NCI-H345 (cell line): ENCODE measurements at regions not wholly inside any gene's neighbourhood (a gene's known extent, or its start where the extent isn't known, plus 50 kb on each side); places are given as distances from the start of the nearest gene placed in this dataset.
"Not testable (repeated sequence)": the region's sequence is repeated elsewhere in the genome, so short reads cannot be mapped to it uniquely, and the experiment has no call there.

Experiments
- DNase-seq: peaks from one replicate; lab custom pipeline; 2025; lab: John Stamatoyannopoulos, UW

DNA sequence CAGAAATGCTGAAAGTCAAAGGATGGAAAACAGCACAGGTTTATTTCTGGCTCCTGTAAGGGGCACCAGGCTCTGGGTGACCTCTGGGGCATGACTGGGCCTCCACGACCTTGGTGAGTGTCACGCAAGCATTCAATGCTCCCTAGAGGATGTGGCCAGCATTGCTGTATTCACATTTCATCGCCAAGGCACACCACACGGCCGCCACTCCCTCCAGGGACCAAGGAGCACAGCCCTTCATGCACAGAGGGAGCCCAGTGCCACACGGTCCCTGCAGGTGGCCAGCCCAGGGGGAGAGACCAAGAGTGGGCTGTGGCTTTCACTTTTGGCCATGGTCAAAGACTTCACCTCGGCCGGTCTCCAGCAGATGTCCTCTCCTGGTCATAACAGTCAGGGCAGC is 137.4 kb upstream of the TNRC6C start:
- peak; percentile 10 for DNase-seq

DNA sequence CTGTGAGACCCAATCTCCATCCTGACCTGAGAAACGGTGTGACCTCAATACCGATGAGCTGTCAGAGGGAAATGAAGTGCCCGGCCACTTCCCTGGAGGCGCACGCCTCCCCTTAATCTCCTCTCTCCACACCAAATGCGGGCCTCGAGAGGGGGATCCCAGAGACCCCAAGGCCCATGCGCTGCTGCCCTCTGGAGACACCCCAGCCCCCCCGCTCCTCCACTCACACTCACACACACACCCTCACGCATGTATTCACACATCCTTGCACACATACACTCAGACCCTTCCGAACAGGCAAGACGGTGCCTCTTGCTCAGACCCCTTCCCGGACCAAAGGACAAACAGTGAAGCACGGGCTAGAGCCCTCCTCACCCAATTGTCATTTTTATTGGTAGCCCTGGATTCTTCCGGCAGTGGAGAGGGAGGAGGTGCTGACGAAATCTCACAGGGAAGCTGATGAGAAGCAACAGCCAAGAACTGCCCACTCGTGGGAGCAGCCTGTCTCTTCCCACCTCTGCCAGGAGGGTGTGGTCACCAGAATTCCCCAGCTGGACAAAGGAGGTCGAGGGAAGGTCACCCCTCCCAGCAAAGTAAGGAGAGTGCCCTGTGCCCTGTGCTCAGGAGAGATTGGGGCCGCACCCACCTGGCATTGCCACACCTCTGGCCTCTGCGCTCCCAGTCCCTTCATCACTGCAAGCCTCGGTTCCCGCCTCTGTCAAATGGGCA is 136.0 kb upstream of the TNRC6C start:
- DNase-seq: no peak

DNA sequence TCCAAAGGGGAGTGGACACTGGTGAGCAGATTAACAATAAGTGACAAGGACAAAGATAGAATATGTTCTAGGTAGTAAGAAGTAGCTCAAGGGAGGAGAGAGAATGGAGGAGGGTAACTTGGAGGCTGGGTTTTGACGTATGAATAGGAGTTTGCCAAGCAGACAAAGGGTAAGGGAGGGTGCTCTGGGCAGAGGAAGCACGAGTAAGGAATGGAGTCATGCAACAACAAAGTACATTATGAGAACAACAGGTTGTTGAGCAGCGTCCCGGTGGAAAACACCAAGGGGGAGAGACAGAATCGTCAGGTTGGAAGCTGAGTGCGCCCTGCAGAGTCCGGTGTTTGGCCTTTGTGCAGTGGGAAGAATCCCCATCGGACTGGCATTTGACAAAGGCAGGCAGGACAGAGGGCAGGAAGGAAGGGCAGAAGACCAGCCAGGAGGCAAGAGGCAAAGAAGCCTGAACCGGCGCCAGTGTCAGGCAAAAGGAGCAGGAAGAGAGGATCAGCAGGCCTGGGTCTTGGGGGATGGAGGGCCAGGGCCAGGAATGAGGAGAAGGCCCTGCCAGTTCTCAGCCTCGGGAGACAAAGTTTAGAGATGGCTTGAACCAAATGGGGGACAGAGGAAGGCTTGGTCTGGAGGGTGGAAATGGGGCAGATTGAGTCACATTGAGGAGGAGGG is 134.3 kb upstream of the TNRC6C start:
- no peak for DNase-seq

DNA sequence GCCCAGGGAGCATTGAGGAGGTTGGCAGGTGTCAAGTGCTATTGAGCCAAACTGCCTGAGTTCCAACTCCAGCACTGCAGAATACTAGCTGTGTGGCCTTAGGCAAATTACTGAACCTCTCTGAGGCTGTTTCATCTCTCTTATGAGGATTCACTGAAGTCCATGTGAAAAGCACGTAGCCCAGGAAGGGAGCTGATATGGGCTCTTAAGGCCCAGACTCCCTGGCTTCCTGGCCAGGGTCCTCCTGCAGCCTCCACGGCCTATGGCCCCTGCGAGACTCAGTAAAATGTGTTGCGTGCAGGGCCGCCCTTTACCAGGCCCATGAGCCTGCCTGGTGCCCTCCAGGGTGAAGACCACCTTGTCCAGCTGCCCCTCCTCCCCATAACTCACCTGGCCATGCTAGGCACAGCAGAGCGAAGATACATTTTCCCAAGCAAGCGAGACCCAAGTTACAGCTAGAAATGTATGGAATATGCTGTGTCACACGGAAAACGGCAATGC is 133.7 kb upstream of the TNRC6C start:
- no peak for DNase-seq

DNA sequence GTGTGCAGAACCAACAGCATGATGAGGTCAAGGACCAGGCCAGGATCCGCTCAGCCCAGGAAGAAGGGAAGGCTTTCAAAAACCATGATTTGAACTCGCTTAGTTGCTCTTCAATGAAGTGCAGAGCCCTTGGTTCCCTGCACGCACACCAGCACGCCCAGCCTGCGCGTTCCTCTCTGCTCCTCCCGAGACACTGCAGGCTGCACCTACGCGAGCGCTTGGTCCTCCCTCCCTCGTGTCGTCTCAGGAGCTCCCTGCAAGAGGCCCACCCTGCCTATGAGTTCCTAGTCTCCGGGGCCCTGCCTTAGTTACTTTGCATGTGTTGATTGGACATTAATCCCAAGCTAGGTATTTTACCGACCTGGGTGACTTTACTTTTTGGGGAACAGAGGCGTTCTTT is 132.9 kb upstream of the TNRC6C start:
- DNase-seq: no peak

DNA sequence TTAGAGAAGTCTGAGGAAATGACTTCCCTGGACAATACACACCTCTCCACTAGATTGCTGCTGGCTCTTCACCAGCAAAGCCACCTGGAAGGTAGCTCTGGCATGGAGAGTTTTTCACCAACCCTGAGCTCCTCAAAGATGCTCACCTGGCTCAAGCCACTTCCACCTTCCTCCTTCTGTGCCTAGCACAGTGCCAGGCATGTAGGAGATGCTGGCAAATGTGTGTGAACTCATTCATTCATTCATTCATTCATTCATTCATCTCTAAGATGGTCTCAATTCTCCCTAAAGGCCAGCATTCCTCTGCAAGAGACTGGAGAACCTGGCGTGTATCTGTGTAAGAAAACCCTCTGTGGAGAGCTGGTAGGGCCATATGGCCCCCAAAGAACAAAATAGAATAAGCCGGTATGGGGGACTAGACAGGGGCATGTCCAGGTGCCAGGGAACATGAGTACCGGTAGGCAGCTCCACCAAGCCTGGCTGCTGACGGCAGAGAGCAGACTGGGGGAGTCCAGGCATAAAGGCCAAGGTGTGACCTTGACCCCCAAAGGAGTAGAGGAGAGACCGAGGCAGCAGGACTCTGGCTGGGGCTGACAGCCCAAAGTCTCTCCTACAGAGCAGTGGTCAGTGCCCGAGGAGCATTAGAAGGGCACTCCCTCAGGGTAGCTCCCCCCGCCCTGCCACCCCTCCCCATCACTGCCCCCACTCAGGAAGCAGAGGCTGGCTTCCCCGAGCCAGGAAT is 132.2 kb upstream of the TNRC6C start:
- no peak for DNase-seq

DNA sequence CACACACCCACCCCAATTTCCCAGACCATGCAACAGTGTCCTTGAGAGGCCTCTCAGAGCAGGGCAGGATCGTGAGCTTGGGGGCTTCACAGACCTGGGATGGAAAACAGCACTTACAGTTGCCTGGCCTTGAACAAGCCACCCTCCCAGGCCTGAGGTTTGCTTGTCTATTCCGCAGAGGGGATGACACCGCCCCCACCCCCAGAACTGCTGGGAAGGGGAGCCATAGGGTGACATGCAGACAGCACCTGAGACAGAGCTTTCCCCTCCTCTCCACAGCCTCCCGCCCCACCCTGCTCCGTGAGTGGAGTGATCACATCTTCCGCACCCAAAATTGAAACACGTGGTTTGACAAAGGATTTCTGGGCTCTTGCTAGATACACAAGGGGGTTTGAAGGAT is 131.5 kb upstream of the TNRC6C start:
- DNase-seq: no peak

DNA sequence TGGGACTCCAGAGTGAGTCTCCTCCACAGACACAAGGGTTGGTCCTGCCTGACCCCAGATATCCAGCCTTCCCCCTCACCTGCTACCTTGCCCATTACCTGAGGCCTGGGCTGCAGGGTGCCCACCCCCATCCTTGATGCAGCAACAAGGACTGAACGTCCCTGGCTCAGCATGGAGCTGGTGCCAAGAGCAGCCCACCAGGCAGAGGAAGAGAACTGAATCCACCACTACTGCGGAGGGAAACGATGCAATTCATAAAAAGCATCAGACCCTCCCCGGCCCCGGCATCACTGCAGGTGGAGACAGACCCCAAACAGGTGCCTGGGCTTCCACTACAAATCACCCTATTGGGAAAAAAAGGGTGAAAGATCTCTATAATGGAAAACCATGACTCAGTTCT is 131.0 kb upstream of the TNRC6C start:
- DNase-seq: no peak

DNA sequence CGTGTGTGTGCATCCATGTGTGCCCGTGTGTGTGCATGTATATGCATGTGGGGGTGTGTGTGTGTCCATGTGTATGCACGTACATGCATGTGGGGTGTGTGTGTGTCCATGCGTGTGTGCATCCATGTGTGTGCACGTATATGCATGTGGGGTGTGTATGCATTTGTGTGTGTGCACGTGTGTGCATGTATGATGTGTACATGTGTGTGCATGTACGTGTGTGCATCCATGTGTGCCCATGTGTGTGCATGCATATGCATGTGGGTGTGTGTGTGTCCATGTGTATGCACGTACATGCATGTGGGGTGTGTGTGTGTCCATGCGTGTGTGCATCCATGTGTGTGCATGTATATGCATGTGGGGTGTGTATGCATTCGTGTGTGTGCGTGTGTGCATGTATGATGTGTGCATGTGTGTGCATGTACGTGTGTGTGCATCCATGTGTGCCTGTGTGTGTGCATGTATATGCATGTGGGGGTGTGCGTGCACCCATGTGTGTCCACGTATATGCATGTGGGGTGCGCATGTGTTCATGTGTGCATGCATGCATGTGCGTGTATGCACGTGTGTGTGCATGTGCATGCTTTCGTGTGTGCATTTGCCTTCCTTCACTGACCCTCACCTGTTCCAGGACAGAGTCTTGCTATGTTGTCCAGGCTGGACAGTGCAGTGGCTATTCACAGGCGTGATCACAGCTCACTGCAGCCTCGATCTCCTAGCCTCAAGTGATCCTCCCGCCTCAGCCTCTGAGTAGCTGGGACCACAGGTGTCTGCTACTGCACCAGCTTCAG is 129.6 kb upstream of the TNRC6C start:
- DNase-seq: no peak

DNA sequence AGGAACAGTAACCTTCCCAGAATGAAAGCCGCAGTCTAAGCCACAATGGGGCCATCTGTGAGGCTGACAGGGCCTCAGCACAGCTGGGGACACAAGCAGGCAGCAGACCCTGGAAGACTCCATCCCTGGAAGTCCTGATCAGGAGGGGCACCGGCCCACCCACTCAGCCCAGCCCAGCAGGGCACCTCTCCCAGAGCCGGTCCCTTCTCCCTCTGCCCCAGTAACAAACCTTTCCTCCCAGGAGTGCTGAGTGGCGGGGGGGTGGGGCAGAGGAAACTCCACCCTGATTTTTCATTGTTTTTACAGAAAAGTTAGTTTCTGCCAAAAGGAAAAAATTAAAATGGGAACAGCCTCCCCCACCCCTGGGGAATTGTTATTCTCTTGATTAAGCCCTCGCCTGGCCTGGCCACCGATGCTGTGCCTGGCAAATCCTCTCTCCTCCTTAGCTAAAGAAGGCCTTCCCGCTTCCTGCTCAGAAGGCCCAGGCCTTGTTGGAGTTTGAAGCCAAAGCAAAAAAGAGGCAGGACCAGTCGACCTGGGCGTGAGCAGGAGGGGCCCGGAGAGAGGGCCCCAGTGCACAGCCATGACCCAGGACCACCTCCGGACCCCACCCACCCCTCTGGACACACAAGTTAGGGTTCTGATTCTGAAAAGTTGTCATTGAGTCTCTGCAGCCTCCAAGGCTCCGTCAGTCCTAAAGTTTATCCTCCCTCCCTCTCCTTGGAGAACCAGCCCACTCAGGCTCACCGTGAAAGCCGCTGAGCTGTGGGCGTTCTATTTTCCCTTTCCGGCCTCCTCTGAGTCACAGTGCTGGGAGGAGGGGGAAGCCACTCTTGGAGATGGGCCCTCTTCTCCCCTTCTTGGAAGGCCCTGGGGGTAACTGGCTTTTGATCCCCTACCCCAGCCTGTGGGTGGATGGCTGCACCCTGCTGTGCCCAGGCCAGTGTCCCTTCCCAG is 128.4 kb upstream of the TNRC6C start:
- no peak for DNase-seq

DNA sequence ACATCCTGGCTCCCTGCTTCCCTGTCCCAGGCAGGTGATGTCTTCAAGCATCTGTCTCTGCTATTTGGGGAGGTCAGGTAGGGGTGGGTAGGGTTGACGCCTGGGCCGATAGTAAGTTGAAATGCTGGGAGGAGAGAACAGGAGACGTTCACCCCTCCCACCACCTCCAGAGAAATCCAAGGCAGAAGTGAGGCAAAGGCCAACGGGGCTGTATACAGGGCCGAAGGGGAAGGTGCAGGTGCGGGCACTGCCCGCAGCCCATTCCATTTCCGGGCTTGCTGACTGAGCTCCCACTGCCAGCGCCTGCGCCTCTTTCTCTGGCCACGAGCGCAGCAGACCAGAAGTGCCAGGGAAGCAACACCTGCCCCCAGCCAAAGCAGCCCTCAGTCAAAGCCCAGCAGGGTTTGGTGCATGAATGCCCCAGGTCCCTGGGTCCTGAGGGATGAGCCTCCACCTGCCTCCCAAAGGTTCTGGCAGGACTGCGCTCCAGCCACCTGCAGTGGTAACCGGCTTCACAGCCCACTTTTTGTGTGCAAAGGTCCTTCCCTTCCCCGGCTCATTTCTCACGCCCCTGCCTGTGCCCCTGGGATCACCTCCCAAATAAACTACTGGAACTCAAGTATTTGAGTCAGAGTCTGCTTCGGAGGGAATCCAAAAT is 127.6 kb upstream of the TNRC6C start:
- DNase-seq: no peak

DNA sequence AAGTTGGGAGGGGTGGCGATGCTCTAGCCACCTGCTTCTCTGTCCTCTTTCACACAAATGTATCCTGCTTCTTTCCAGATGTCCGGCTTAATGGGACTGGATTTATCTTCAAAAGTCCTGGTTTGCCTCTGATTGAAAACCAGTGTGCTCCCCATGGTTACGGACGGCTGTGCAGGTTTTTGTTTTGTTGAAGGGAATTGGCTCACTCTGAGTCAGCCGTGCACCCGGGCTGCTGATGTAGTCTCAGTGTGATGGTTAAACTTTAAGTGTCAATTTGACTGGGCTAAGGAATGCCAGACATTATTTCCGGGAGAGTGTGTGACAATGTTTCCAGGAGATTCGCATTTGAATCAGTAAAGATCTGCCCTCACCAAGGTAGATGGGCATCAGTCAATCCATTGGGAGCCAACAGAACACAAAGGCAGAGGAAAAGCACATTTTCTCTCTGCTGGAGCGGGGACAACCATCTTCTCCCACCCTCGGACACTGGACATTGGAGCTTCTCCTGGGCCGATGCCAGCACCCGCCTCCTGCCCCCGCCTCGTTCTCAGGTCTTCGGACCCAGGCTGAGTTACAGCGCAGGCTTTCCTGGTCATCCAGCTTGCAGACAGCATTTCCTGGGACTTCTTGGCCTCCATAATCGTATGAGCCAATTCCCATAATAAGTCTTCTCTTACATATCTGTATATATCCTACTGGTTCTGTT is 126.9 kb upstream of the TNRC6C start:
- DNase-seq: no peak

DNA sequence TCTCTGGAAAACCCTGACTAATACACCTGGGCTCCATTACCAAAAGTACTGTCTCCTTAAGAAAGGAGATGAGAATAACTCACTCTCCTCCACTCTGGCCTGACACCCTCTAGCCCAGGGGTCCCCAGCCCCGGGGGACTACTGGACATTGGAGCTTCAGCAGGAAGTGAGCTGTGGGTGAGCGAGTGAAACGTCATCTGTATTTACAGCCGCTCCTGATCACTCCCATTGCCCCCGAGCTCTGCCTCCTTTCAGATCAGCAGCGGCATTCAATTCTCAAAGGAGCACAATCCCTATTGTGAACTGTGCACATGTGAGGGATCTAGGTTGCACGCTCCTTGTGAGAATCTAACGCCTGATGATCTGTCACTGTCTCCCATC is 126.3 kb upstream of the TNRC6C start:
- no peak for DNase-seq

DNA sequence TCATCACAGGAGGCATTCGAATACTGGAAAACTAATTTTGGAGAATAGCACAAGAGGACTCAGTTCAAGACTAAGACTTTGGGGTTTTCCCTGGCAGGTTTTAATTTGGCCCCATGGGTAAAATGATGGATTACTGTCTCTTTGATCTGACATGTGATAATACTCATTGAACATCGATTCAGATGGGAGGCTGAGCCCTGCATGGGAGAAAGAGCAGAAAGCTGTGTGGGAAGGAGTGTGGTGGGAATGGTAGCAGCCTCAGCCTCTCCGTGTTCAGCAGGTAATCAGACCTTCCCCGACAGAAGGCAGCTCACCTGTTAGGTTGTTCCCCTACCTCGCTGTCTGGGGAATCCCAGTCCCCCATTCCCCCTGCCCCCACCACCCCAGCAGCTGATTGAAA is 124.7 kb upstream of the TNRC6C start:
- no peak for DNase-seq

DNA sequence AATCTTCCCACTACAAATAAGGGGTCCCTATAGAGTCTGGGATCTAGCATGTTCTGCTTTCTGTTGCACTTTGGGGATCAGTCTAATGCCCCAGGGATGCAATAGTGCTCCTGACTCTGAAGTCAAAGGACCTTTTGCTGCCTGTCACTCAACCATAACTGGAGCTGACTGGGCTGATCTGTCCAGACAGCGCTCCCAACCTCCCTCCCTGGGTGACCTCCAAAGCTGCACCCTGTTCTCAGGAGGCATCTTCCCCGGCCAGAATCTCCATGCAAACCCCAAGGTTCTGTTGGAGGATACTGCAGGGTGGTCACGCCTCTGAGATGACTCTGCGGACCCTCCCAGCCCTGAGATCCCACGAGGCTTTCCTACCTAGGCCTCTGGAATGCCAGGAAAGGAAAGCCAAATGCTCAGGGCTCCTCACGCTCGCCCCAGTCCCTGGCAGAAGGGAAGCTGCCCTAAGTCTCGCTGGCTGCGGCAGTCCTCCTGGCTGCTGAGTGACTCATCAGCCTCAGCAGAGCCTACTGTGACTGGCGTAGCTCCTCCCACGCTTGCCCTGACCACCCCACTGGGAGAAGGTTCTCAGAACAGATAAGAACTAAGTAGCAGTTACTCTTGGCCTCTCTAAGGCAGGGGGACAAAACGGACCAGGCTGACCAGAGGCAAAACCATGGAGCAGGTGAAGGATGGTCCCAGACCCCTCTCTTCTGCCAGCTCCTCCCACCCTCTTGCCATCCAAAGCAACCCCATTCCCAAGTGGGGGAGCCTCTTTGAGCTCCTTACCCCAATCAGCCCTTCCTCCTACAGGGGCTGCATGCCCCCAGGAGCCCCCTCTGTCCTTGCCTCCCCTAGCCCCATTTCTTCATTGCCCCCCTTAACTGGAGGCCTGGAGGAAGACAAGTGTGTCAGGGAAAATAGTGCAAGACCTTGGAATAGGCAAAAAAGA is 124.1 kb upstream of the TNRC6C start:
- DNase-seq: no peak

DNA sequence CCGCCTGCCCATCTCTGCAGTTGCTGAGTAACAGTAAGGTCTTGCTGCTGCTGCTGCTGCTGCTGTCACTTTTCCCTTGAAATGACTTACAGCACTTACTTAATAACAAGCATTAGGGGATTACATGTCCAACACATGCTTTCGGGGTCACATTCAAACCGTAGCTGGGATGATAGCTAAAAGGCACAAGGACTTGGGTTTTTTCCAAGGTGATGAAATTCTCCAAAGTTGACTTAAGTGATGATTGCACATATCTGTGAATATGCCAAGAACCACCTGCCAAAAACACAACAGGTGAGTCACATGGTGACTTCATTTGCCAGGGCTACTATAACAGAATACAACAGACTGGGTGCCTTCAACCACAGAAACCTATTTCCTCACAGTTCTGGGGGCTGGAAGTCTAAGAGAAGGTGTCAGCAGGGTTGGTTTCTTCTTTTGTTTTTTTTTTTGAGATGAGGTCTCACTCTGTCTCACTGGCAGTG is 121.9 kb upstream of the TNRC6C start:
- no peak for DNase-seq

DNA sequence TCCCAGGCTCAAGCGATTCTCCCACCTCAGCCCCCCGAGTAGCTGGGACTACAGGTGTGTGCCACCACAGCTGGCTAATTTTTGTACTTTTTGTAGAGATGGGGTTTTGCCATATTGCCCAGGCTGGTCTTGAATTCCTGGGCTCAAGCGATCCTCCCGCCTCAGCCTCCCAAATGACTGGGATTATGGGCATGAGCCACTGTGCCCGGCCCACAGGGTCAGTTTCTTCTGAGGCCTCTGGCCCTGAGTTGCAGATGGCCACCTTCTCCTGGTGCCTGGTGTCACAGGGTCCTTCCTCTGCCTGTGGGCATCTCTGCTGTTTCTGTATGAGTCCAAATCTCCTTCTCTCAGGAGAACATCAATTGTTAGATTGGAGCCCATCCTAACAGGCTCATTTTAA is 121.4 kb upstream of the TNRC6C start:
- not testable (repeated sequence) for DNase-seq

DNA sequence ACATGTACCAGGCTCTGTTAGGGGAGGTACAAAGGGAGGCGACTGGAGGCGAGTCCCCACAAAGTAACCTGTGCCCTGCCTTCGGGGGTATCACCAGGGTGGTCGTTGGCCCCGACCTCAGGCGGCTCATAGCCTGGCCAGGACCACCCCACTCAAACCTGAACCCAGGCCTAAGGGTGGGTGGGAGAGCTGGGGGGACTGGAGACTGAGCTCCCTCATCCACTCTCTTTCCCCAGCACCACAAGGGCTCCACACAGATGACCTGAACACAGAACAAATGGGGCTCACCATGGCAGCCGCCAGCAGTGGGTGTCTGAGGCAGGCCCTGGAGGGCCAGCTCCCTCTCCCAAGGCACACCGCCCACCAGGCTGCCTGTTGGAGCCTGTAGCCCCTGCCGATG is 120.6 kb upstream of the TNRC6C start:
- no peak for DNase-seq
